ENCODE measurements at regions not wholly inside any gene's neighbourhood (a gene's known extent, or its start where the extent isn't known, plus 50 kb on each side); places are given as distances from the start of the nearest gene placed in this dataset.

DNA sequence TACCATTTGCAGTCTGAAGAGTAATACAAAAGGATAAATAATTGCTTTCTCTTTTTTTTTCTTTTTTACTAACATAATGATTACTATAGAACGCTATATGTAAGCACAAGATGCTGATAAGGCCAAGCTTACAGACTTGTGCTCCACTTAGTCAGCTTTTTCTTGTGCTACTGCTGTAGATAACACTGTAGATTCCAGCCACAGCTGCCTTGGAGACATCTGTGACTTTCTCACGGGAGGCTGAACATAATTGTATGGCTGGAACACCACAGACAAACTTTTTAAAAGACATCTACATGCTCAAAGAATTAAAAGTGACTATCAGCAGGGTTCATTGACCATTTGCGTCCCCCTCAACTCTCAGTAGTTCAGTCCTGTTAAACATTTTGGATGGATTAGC lies 381.7 kb upstream of the AMOT start:
- TF ChIP-seq CTCF (IDR thresholded peaks at IDR 0.05), result no peak

DNA sequence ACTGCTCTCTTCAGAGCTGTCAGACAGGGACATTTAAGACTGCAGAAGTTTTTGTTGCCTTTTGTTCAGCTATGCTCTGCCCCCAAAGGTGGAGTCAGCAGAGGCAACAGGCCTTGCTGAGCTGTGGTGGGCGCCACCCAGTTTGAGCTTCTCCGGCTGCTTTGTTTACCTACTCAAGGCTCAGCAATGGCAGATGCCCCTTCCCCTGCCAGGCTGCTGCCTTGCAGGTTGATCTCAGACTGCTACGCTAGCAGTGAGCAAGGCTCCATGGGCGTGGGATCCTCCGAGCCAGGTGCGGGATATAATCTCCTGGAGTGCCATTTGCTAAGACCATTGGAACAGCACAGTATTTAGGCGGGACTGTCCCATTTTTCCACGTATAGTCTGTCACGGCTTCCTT lies 371.4 kb upstream of the AMOT start:
- no peak for TF ChIP-seq CTCF (IDR thresholded peaks at IDR 0.05)

- TF ChIP-seq CTCF (IDR thresholded peaks at IDR 0.05), result no peak
These were observed 362.0 kb upstream of the AMOT start for GRCh38 chrX:113202601-113203000.

DNA sequence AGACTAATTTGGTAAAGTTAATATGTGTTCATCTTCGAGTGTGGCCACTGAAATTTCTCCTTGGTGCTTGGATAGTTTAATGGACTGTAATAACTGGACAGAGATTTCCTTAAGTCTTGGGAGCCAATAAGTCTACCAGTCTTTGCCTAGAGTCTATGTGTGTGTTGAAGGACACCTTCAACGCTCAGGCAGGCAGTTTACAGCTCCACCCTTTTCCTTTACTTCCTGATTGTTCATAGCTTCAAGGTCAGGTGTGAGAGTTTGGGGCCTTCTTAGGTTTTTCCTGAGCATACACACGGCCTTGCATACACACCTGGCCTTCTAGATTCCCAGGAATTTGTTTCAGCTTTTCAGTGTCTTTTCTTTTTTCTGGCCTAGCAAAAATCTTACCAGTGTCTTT lies 355.3 kb upstream of the AMOT start:
- TF ChIP-seq CTCF (IDR thresholded peaks at IDR 0.05), result no peak

- TF ChIP-seq CTCF (IDR thresholded peaks at IDR 0.05), result no peak
These were observed 351.8 kb upstream of the AMOT start for GRCh38 chrX:113192418-113192817.

GRCh38 chrX:113157496-113157895 lies 316.9 kb upstream of the AMOT start:
- TF ChIP-seq CTCF (IDR thresholded peaks at IDR 0.05), result no peak

- no peak for TF ChIP-seq CTCF (IDR thresholded peaks at IDR 0.05)
These were observed 296.2 kb upstream of the AMOT start for GRCh38 chrX:113136836-113137235.

DNA sequence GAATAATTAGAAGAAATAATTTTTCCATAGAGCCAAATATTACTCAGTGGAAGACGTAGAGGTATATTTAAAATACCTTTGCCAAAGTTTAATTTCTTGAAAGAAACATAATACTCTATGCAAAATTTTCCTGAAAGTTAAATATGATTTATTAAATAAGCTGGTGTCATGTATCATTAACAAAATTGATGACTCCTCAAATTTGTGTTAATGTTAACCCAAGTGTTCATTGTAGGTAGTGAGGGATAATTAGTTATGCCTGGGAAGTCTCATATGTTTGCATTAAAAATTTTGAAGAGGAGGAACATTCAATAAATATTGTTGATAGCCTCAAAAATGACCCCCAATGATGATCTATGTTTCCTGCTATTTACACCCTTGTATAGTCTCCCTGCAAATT lies 292.7 kb upstream of the AMOT start:
- no peak for TF ChIP-seq CTCF (IDR thresholded peaks at IDR 0.05)
